ENCODE measurements at regions not wholly inside any gene's neighbourhood (a gene's known extent, or its start where the extent isn't known, plus 50 kb on each side); places are given as distances from the start of the nearest gene placed in this dataset.

DNA sequence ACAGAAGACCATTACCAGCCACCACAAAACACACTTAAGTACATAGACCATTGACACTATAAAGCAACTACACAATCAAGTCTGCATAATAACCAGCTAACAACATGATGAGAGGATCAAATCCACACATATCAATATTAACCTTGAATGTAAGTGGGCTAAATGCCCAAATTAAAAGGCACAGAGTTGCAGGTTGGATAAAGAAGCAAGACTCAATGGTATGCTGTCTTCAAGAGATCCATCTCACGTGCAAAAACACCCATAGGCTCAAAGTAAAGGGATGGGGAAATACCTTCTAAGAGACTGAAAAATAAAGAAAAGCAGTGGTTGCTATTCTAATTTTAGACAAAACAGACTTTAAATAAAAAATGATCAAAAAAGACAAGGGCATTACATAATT is 113.6 kb upstream of the CD180 start:
- intact Hi-C loops (cut with micrococcal nuclease): no loop called here
- H3K4me3 ChIP-seq (replicated peaks in 1 of 3; ENCODE audit: insufficient read depth in 1 of 3, low read depth in 1 of 3, low read length in 3 of 3): no peak overlapping the region
- no peaks in the 10 kb centered on the region for H3K9me1 ChIP-seq (replicated peaks; ENCODE audit: control insufficient read depth, extremely low read depth, insufficient read depth, low read length)
- no peaks in the 10 kb centered on the region for H3K9me3 ChIP-seq (replicated peaks; ENCODE audit: control insufficient read depth, insufficient read depth, low read length)
- no peak for FAIRE-seq
- H3K9ac ChIP-seq (replicated peaks; ENCODE audit: extremely low read depth, insufficient read depth, low read length): no peak overlapping the region
- no peak for TF ChIP-seq CTCF (IDR thresholded peaks at IDR 0.05; ENCODE audit: extremely low read depth in 1 of 2, insufficient read depth in 1 of 2, low read depth in 1 of 2, low read length in 2 of 2)
- no peak for TF ChIP-seq MAX (IDR thresholded peaks at IDR 0.05; ENCODE audit: insufficient read depth, insufficient read length)
- TF ChIP-seq FOS (IDR thresholded peaks at IDR 0.05; ENCODE audit: borderline replicate concordance, insufficient read depth, low read length): no peak
- no peak for TF ChIP-seq EZH2 (IDR thresholded peaks at IDR 0.05; ENCODE audit: borderline replicate concordance, low read depth, low read length, severe bottlenecking)
- TF ChIP-seq POLR2AphosphoS5 (IDR thresholded peaks at IDR 0.05; ENCODE audit: insufficient read depth, low read depth, low read length): no peak
- TF ChIP-seq MYC (IDR thresholded peaks at IDR 0.05; ENCODE audit: low read depth, low read length): no peak
- no peak for TF ChIP-seq GATA2 (IDR thresholded peaks at IDR 0.05; ENCODE audit: insufficient read depth, insufficient read length, low read depth, low read length)
- no peak for TF ChIP-seq JUN (IDR thresholded peaks at IDR 0.05; ENCODE audit: borderline replicate concordance, insufficient read depth, insufficient read length, low read depth)
- no peak for TF ChIP-seq POLR2A (IDR thresholded peaks at IDR 0.05; ENCODE audit: low read depth, low read length)
- dilution Hi-C loops (cut with MboI; ENCODE audit: extremely low pct_ligation_motif_present, low sequenced_read_pairs): no loop called here
- H3K4me1 ChIP-seq (ENCODE audit: control insufficient read depth, extremely low read depth, insufficient read depth, low read length): peaks cover 27% of the 10 kb centered on the region
- H3K27ac ChIP-seq (ENCODE audit: insufficient read depth, low read depth, low read length): no peak overlapping the region
- CTCF ChIA-PET: no interaction called here
- H3K36me3 ChIP-seq (ENCODE audit: control insufficient read depth in 2 of 2, extremely low read depth in 1 of 2, insufficient read depth in 2 of 2, low read length in 2 of 2): no peaks in the 10 kb centered on the region
- H3K79me2 ChIP-seq (ENCODE audit: control insufficient read depth, insufficient read depth, low read length): no peaks in the 10 kb centered on the region
- no peaks in the 10 kb centered on the region for H3K27me3 ChIP-seq (ENCODE audit: control insufficient read depth in 2 of 2, insufficient read depth in 2 of 2, low read length in 2 of 2)
- no peaks in the 10 kb centered on the region for H4K20me1 ChIP-seq (replicated peaks; ENCODE audit: control insufficient read depth, extremely low read depth, insufficient read depth, low read length)
- H2AFZ ChIP-seq (ENCODE audit: low read depth, low read length): no peak overlapping the region
- no TSS peak for BruUV-seq (replicated peaks)
- no peak overlapping the region for H3K4me2 ChIP-seq (ENCODE audit: insufficient read depth, low read length)
- POLR2A ChIA-PET: no interaction called here
- no peak for DNase-seq (ENCODE audit: low read depth, low spot score)

Measured in endothelial cell of umbilical vein (primary cell).